CD8-positive, alpha-beta memory T cell (primary cell): ENCODE measurements at regions not wholly inside any gene's neighbourhood (a gene's known extent, or its start where the extent isn't known, plus 50 kb on each side); places are given as distances from the start of the nearest gene placed in this dataset.
"Not testable (repeated sequence)": the region's sequence is repeated elsewhere in the genome, so short reads cannot be mapped to it uniquely, and the experiment has no call there.

Source experiments
- CTCF ChIA-PET: fragments of 350-600 bp; sonication (Branson Sonifier 250); formaldehyde crosslinking; loops from one replicate; lab custom pipeline; 2021; ENCODE audit warnings: antibody characterized with exemption; lab: Charles Lee
- POLR2A ChIA-PET: fragments of 350-600 bp; sonication (Branson Sonifier 250); formaldehyde crosslinking; loops from one replicate; lab custom pipeline; 2021; ENCODE audit warnings: antibody characterized with exemption; lab: Charles Lee
- DNase-seq, 5 donors: peaks; one replicate each; pipeline versions ENCODE4 v3.0.0 to v3.0.0-alpha.2; 2020 to 2022; ENCODE audit warnings: mixed read lengths in 1 of 5
- H3K27ac ChIP-seq: one replicate; pipeline ENCODE4 v1.7.0; 2013; ENCODE audit warnings: low read depth, mild to moderate bottlenecking, low read length, moderate library complexity
- H3K27me3 ChIP-seq: 2 replicates; pipeline ENCODE4 v1.7.0; 2013; ENCODE audit warnings: low read length, mild to moderate bottlenecking; ENCODE audit not compliant: insufficient read depth, poor library complexity, severe bottlenecking
- H3K36me3 ChIP-seq: 2 replicates; pipeline ENCODE4 v1.7.0; 2013; ENCODE audit warnings: mild to moderate bottlenecking, low read length, moderate library complexity; ENCODE audit not compliant: insufficient read depth
- H3K4me1 ChIP-seq: 2 replicates; pipeline ENCODE4 v1.7.0; 2013; ENCODE audit warnings: mild to moderate bottlenecking, low read length, moderate library complexity; ENCODE audit not compliant: insufficient read depth
- H3K4me3 ChIP-seq: 2 replicates; pipeline ENCODE4 v1.7.0; 2013; ENCODE audit warnings: mild to moderate bottlenecking, low read length
- H3K9me3 ChIP-seq: 2 replicates; pipeline ENCODE4 v1.7.0; 2013; ENCODE audit warnings: mild to moderate bottlenecking, low read length
- H3K27ac Mint-ChIP-seq, 8 donors: one replicate each; pipeline ENCODE4 v1.8.0; 2020 to 2021; ENCODE audit warnings: mixed read lengths in 8 of 8, mild to moderate bottlenecking in 6 of 8, inconsistent platforms in 3 of 8, moderate library complexity in 3 of 8
- H3K27me3 Mint-ChIP-seq, 2 donors: one replicate each; pipeline ENCODE4 v1.8.0; 2020 to 2021; ENCODE audit warnings: mixed read lengths in 2 of 2, mild to moderate bottlenecking in 1 of 2, moderate library complexity in 1 of 2
- H3K36me3 Mint-ChIP-seq, 3 donors: one replicate each; pipeline ENCODE4 v1.8.0; 2020 to 2021; ENCODE audit warnings: mixed read lengths in 3 of 3, inconsistent platforms in 1 of 3, mild to moderate bottlenecking in 1 of 3
- H3K4me1 Mint-ChIP-seq, 3 donors: one replicate each; pipeline ENCODE4 v1.8.0; 2020 to 2021; ENCODE audit warnings: mixed read lengths in 3 of 3, inconsistent platforms in 1 of 3, mild to moderate bottlenecking in 1 of 3
- H3K4me3 Mint-ChIP-seq, 7 donors: one replicate each; pipeline ENCODE4 v1.8.0; 2020 to 2021; ENCODE audit warnings: mixed read lengths in 7 of 7, mild to moderate bottlenecking in 6 of 7, moderate library complexity in 4 of 7, inconsistent platforms in 2 of 7
- H3K9me3 Mint-ChIP-seq, 5 donors: one replicate each; pipeline ENCODE4 v1.8.0; 2020 to 2022; ENCODE audit warnings: mixed read lengths in 5 of 5, mild to moderate bottlenecking in 3 of 5, moderate library complexity in 2 of 5, inconsistent platforms in 1 of 5

GRCh38 chr11:33947918-33948317 is 56.0 kb upstream of the LMO2 start:
- H3K9me3 Mint-ChIP-seq, H3K9me3 ChIP-seq, H3K27ac ChIP-seq, CTCF ChIA-PET, H3K36me3 ChIP-seq, H3K4me1 Mint-ChIP-seq, H3K27ac Mint-ChIP-seq, H3K27me3 ChIP-seq, H3K4me3 Mint-ChIP-seq, H3K36me3 Mint-ChIP-seq, H3K4me3 ChIP-seq, H3K4me1 ChIP-seq, DNase-seq, POLR2A ChIA-PET: not testable (repeated sequence)
- peaks cover 11 to 17% of the 10 kb centered on the region in 2 donors for H3K27me3 Mint-ChIP-seq

DNA sequence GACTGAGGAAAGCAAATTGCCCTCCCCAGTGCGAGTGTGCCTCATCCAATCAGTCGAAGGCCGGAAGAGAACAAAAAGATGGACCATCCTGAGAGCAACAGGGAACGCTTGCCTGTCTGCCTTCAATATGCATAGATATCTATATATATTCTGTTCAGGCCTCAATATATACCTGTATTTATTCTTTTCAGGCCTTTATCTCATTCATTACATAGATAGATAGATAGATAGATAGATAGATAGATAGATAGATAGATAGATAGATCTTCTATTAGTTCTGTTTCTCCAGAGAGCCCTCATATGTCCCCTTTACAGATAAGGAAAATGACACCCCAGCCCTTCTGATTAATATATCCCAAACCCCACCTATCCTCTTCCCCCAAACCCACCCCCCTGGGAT is 55.1 kb upstream of the LMO2 start:
- ChIA-PET CTCF (no interaction called here), POLR2A (no interaction called here)
- Histone ChIP-seq H3K27me3 (no peaks in the 10 kb centered on the region), H3K9me3 (no peaks in the 10 kb centered on the region), H3K4me3 (no peak overlapping the region), H3K27ac (peak overlapping the region; percentile 16), H3K4me1 (no peaks in the 10 kb centered on the region), H3K36me3 (no peaks in the 10 kb centered on the region)
- H3K27me3 Mint-ChIP-seq, result peaks cover 11 to 17% of the 10 kb centered on the region in 2 donors
- no peaks in the 10 kb centered on the region for H3K4me1 Mint-ChIP-seq
- H3K27ac Mint-ChIP-seq, result no peak overlapping the region
- no peak overlapping the region for H3K4me3 Mint-ChIP-seq
- H3K9me3 Mint-ChIP-seq, result no peaks in the 10 kb centered on the region
- DNase-seq, result no peak
- H3K36me3 Mint-ChIP-seq, result no peaks in the 10 kb centered on the region

DNA sequence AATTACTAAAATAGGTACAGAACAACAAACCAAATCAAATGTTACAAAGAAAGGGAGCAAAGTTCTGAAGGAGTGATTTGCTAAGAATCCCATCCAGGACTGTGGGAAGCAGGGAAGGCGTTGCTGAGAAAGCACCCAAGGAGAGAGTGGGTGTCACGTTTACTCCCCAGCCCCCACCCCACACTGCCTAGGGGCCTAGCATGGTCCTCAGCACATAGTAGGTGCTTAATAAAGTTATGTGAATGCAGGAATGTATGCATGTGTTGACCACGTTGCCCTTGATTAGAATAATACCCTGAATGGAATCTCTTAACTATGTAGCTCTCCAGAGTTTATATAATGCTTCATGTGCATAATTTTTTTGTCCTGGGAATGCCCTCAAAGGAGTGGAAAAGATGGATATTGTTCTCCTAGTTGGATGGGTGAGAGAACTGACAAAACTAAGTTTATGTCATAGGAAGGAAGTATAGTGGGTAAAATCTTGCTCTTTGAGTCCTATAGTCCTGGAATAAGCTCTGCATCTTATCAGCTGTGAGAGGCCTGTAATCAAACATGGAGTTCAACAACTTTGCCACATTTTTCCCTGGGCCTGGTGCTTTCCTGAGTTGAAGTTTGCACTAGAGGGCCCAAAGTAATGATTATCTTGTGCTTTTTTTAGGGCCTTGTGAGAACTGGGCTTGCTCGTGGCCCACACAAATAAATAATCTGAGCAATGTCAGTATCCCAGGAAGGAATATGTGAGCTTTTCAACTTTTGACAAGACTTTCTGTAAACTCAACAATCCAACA is 53.8 kb upstream of the LMO2 start:
- Mint-ChIP-seq H3K27me3 (peaks cover 11 to 14% of the 10 kb centered on the region in 2 donors), H3K9me3 (no peaks in the 10 kb centered on the region), H3K27ac (no peak overlapping the region), H3K36me3 (no peaks in the 10 kb centered on the region), H3K4me3 (no peak overlapping the region), H3K4me1 (no peaks in the 10 kb centered on the region)
- Histone ChIP-seq H3K27me3 (no peaks in the 10 kb centered on the region), H3K36me3 (no peaks in the 10 kb centered on the region), H3K9me3 (no peaks in the 10 kb centered on the region), H3K4me3 (no peak overlapping the region), H3K4me1 (no peaks in the 10 kb centered on the region), H3K27ac (peak overlapping the region; percentile 27)
- DNase-seq, result no peak
- ChIA-PET CTCF (no interaction called here), POLR2A (no interaction called here)

GRCh38 chr11:33944693-33945424 is 53.0 kb upstream of the LMO2 start:
- H3K4me3 ChIP-seq, result no peak overlapping the region
- DNase-seq, result no peak
- no peaks in the 10 kb centered on the region for H3K9me3 ChIP-seq
- H3K27ac Mint-ChIP-seq, result peak overlapping the region in 1 of 8 donors; percentile 9
- H3K36me3 Mint-ChIP-seq, result no peaks in the 10 kb centered on the region
- H3K36me3 ChIP-seq, result no peaks in the 10 kb centered on the region
- H3K27me3 ChIP-seq, result no peaks in the 10 kb centered on the region
- ChIA-PET CTCF (no interaction called here), POLR2A (no interaction called here)
- H3K9me3 Mint-ChIP-seq, result no peaks in the 10 kb centered on the region
- no peaks in the 10 kb centered on the region for H3K4me1 Mint-ChIP-seq
- no peak overlapping the region for H3K4me3 Mint-ChIP-seq
- H3K27ac ChIP-seq, result peak overlapping the region; percentile 61
- peaks cover 10 to 11% of the 10 kb centered on the region in 2 donors for H3K27me3 Mint-ChIP-seq
- H3K4me1 ChIP-seq, result no peaks in the 10 kb centered on the region

DNA sequence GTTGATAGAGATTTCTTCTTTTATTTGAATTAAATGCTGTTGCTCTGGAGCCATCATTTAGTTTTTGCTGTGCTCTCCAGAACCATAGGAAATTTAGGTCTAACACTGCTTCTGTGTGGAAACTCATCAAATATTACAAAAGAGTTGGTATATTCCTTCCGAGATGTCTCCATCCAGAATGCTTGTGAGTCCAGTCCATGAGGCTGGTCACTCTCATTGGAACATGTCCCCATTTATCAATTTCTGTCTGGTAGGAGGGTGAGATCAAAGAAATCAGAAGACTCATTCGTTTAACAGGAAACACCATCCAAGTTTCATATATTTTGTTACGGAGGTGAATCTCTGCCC is 52.4 kb upstream of the LMO2 start:
- POLR2A ChIA-PET, result no interaction called here

DNA sequence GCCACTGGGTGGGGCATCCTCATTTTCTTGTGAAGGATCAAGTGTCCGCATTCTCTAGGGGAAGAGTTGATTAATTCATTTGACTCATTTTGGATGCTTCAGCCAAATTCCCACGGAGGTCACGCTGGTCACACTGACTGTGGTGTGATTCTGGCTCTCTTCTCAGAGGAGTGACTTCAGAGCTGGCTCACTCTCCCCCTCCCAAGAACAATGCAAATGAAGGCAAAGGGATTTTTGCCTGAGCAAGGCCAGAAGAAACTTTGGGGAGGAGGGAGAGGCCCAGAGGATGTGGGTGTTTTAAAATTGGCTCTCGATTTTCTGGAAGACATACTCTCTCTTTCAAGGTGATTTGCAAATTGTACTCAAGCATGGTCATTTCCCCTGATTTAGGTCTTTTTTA is 51.1 kb upstream of the LMO2 start:
- H3K4me3 ChIP-seq, result no peak overlapping the region
- H3K27ac Mint-ChIP-seq, result no peak overlapping the region
- no peaks in the 10 kb centered on the region for H3K36me3 ChIP-seq
- no peaks in the 10 kb centered on the region for H3K9me3 ChIP-seq
- no peak for DNase-seq
- no peaks in the 10 kb centered on the region for H3K4me1 ChIP-seq
- H3K9me3 Mint-ChIP-seq, result no peaks in the 10 kb centered on the region
- no peaks in the 10 kb centered on the region for H3K27me3 ChIP-seq
- no peak overlapping the region for H3K4me3 Mint-ChIP-seq
- H3K27me3 Mint-ChIP-seq, result peaks cover 8 to 9% of the 10 kb centered on the region in 2 donors
- ChIA-PET CTCF (interaction anchor here (1.2 kb wide), 1 partner anchor 9 kb away, joined by 3 read pairs; no protein-coding TSS in a partner anchor), POLR2A (no interaction called here)
- H3K27ac ChIP-seq, result no peak overlapping the region
- no peaks in the 10 kb centered on the region for H3K36me3 Mint-ChIP-seq
- no peaks in the 10 kb centered on the region for H3K4me1 Mint-ChIP-seq

More for the DNA sequence above, 52.4 kb upstream of the LMO2 start:
- Mint-ChIP-seq H3K4me1 (no peaks in the 10 kb centered on the region), H3K27me3 (peaks cover 6 to 11% of the 10 kb centered on the region in 2 donors), H3K36me3 (no peaks in the 10 kb centered on the region), H3K27ac (no peak overlapping the region), H3K9me3 (no peaks in the 10 kb centered on the region), H3K4me3 (no peak overlapping the region)
- Histone ChIP-seq H3K4me3 (no peak overlapping the region), H3K9me3 (no peaks in the 10 kb centered on the region), H3K27me3 (no peaks in the 10 kb centered on the region), H3K36me3 (no peaks in the 10 kb centered on the region), H3K27ac (peak overlapping the region; percentile 61), H3K4me1 (no peaks in the 10 kb centered on the region)
- CTCF ChIA-PET, result no interaction called here
- no peak for DNase-seq

- POLR2A ChIA-PET, result interaction anchor here (0.7 kb wide), 1 partner anchor 553 kb away, joined by 6 read pairs; no protein-coding TSS in a partner anchor
- peak overlapping the region; percentile 49 for H3K27ac ChIP-seq
- Mint-ChIP-seq H3K27me3 (peaks cover 2 to 14% of the 10 kb centered on the region in 2 donors), H3K9me3 (no peaks in the 10 kb centered on the region), H3K4me3 (no peak overlapping the region), H3K4me1 (no peaks in the 10 kb centered on the region), H3K27ac (peak overlapping the region in 1 of 8 donors; percentile 84), H3K36me3 (no peaks in the 10 kb centered on the region)
- DNase-seq, result no peak
- no peaks in the 10 kb centered on the region for H3K9me3 ChIP-seq
- H3K4me3 ChIP-seq, result no peak overlapping the region
- H3K36me3 ChIP-seq, result no peaks in the 10 kb centered on the region
- no peaks in the 10 kb centered on the region for H3K27me3 ChIP-seq
- CTCF ChIA-PET, result no interaction called here
- no peaks in the 10 kb centered on the region for H3K4me1 ChIP-seq
Observed at GRCh38 chr11:33941637-33942160, 49.8 kb upstream of the LMO2 start.
